H1 (cell line): ENCODE measurements at regions not wholly inside any gene's neighbourhood (a gene's known extent, or its start where the extent isn't known, plus 50 kb on each side); places are given as distances from the start of the nearest gene placed in this dataset.

ENCODE experiments used
- CTCF ChIA-PET: fragments of 300-600 bp; sonication (Branson Sonifier 250); formaldehyde crosslinking; loops from one replicate; lab custom pipeline; 2021; ENCODE audit not compliant: partially characterized antibody; lab: Charles Lee
- POLR2A ChIA-PET: fragments of 300-600 bp; sonication (Branson Sonifier 250); formaldehyde crosslinking; loops from one replicate; lab custom pipeline; 2021; ENCODE audit warnings: inconsistent platforms; ENCODE audit not compliant: partially characterized antibody; lab: Charles Lee
- DNase-seq, 2 experiments: peaks; one replicate each; pipeline versions ENCODE4 v3.0.0 to v3.0.0-alpha.2; 2010 to 2022; ENCODE audit warnings: low spot score in 2 of 2, low read depth in 1 of 2, mixed read lengths in 1 of 2
- FAIRE-seq: peaks from 2 replicates; lab custom pipeline; 2011; peaks lifted over from hg19 to GRCh38; lab: Jason Lieb, UNC
- H2AFZ ChIP-seq: 2 replicates; pipeline ENCODE4 v1.8.1; 2012; ENCODE audit warnings: low read length, inconsistent platforms
- H2AK5ac ChIP-seq: 2 replicates; pipeline ENCODE4 v1.6.1; 2013; ENCODE audit warnings: low read depth, low read length
- H2BK120ac ChIP-seq: replicated peaks from 2 replicates; pipeline ENCODE3; 2013; ENCODE audit warnings: low read depth, low read length, inconsistent platforms
- H2BK12ac ChIP-seq: 2 replicates; pipeline ENCODE4 v1.6.1; 2013; ENCODE audit warnings: low read depth, low read length
- H2BK15ac ChIP-seq: 2 replicates; pipeline ENCODE4 v1.6.1; 2013; ENCODE audit warnings: low read length
- H2BK20ac ChIP-seq: 2 replicates; pipeline ENCODE4 v1.6.1; 2013; ENCODE audit warnings: low read length
- H2BK5ac ChIP-seq: 2 replicates; pipeline ENCODE4 v1.6.1; 2013; ENCODE audit warnings: low read depth, low read length
- H3K14ac ChIP-seq: 2 replicates; pipeline ENCODE4 v1.6.1; 2013; ENCODE audit warnings: inconsistent platforms; ENCODE audit not compliant: insufficient read length
- H3K18ac ChIP-seq: 2 replicates; pipeline ENCODE4 v1.6.1; 2013; ENCODE audit warnings: low read length; ENCODE audit errors: extremely low read depth
- H3K23ac ChIP-seq: 2 replicates; pipeline ENCODE4 v1.6.1; 2013; ENCODE audit warnings: inconsistent platforms; ENCODE audit not compliant: insufficient read length
- H3K23me2 ChIP-seq: 2 replicates; pipeline ENCODE4 v1.6.1; 2013; ENCODE audit warnings: low read depth, low read length
- H3K27ac ChIP-seq: 2 replicates; pipeline ENCODE4 v1.6.1; 2011; ENCODE audit warnings: low read depth, low read length, inconsistent platforms
- H3K27me3 ChIP-seq, 4 experiments: replicated peaks in 1 of 4; 1 replicate in 1 of 4; 2 replicates in 3 of 4; pipeline versions ENCODE4 v1.6.1 to v1.8.1; 2011 to 2013; ENCODE audit warnings: low read length in 3 of 4, mild to moderate bottlenecking in 3 of 4, inconsistent platforms in 2 of 4, mixed read lengths in 2 of 4, moderate library complexity in 1 of 4; ENCODE audit not compliant: control insufficient read depth in 3 of 4, insufficient read depth in 3 of 4; ENCODE audit errors: extremely low read depth in 1 of 4
- H3K36me3 ChIP-seq, 4 experiments: 2 replicates each; pipeline versions ENCODE4 v1.6.1 to v1.8.1; 2011 to 2013; ENCODE audit warnings: mild to moderate bottlenecking in 4 of 4, low read length in 3 of 4, moderate library complexity in 2 of 4, control low read depth in 1 of 4, inconsistent platforms in 1 of 4; ENCODE audit not compliant: insufficient read depth in 4 of 4, control insufficient read depth in 2 of 4
- H3K4ac ChIP-seq: replicated peaks from 2 replicates; pipeline ENCODE3; 2013; ENCODE audit warnings: low read length, low read depth, mixed read lengths, inconsistent platforms; ENCODE audit not compliant: insufficient read length
- H3K4me1 ChIP-seq, 4 experiments: replicated peaks in 1 of 4; 1 replicate in 1 of 4; 2 replicates in 3 of 4; pipeline versions ENCODE4 v1.6.1 to v1.8.1; 2011 to 2013; ENCODE audit warnings: low read length in 3 of 4, inconsistent platforms in 2 of 4, mixed read lengths in 1 of 4; ENCODE audit not compliant: insufficient read depth in 4 of 4, control insufficient read depth in 3 of 4
- H3K4me2 ChIP-seq, 2 experiments: 2 replicates each; pipeline versions ENCODE4 v1.6.1 to v1.8.1; 2011 to 2013; ENCODE audit warnings: low read depth in 2 of 2, low read length in 2 of 2, control low read depth in 1 of 2, inconsistent platforms in 1 of 2, mild to moderate bottlenecking in 1 of 2; ENCODE audit not compliant: insufficient read depth in 1 of 2
- H3K4me3 ChIP-seq, 4 experiments: fragments of 200-600, 300-600 bp in 1 of 4; sonication (generic), shearing (Covaris generic), sonication (Bioruptor Twin) in 1 of 4; 2 replicates each; pipeline versions ENCODE4 v1.5.1 to v1.8.1; 2011 to 2016; ENCODE audit warnings: low read length in 4 of 4, low read depth in 3 of 4, control low read depth in 2 of 4, inconsistent platforms in 2 of 4, mild to moderate bottlenecking in 2 of 4, mixed read lengths in 1 of 4, moderate library complexity in 1 of 4; ENCODE audit not compliant: insufficient read depth in 2 of 4; ENCODE audit errors: extremely low read depth in 1 of 4
- H3K56ac ChIP-seq: replicated peaks from 2 replicates; pipeline ENCODE3; 2013; ENCODE audit warnings: low read depth, mild to moderate bottlenecking, mixed read lengths, low read length, inconsistent platforms; ENCODE audit not compliant: insufficient read length
- H3K79me1 ChIP-seq: 2 replicates; pipeline ENCODE4 v1.6.1; 2013; ENCODE audit warnings: low read depth, low read length, control low read depth
- H3K79me2 ChIP-seq, 2 experiments: 2 replicates each; pipeline versions ENCODE4 v1.6.1 to v1.8.1; 2012 to 2013; ENCODE audit warnings: low read length in 2 of 2, mild to moderate bottlenecking in 2 of 2, inconsistent platforms in 1 of 2; ENCODE audit not compliant: insufficient read depth in 2 of 2, control insufficient read depth in 1 of 2
- H3K9ac ChIP-seq, 4 experiments: replicated peaks in 1 of 4; 1 replicate in 1 of 4; 2 replicates in 3 of 4; pipeline versions ENCODE4 v1.6.1 to v1.8.1; 2011 to 2013; ENCODE audit warnings: low read depth in 3 of 4, low read length in 3 of 4, control low read depth in 2 of 4, mild to moderate bottlenecking in 2 of 4, moderate library complexity in 2 of 4, inconsistent platforms in 1 of 4; ENCODE audit errors: extremely low read depth in 1 of 4
- H3K9me3 ChIP-seq, 2 experiments: 2 replicates each; pipeline versions ENCODE4 v1.6.1 to v1.8.1; 2012 to 2013; ENCODE audit warnings: mild to moderate bottlenecking in 2 of 2, moderate library complexity in 2 of 2, control low read depth in 1 of 2, inconsistent platforms in 1 of 2, low read depth in 1 of 2, low read length in 1 of 2, mixed read lengths in 1 of 2; ENCODE audit not compliant: insufficient read depth in 2 of 2
- H4K20me1 ChIP-seq, 2 experiments: replicated peaks in 1 of 2; 2 replicates each; pipeline versions ENCODE3 to v1.8.1; 2011 to 2013; ENCODE audit warnings: inconsistent platforms in 2 of 2, low read length in 2 of 2, mild to moderate bottlenecking in 1 of 2; ENCODE audit not compliant: insufficient read depth in 2 of 2, control insufficient read depth in 1 of 2
- H4K5ac ChIP-seq: 2 replicates; pipeline ENCODE4 v1.6.1; 2013; ENCODE audit warnings: low read length, low read depth, mixed read lengths, inconsistent platforms; ENCODE audit not compliant: insufficient read length
- H4K8ac ChIP-seq: 2 replicates; pipeline ENCODE4 v1.8.0; 2013; ENCODE audit warnings: mild to moderate bottlenecking, moderate library complexity, low read length, inconsistent platforms; ENCODE audit not compliant: insufficient read depth; ENCODE audit errors: extremely low read depth
- H4K91ac ChIP-seq: replicated peaks from 2 replicates; pipeline ENCODE3; 2013; ENCODE audit warnings: low read length, mixed read lengths, inconsistent platforms; ENCODE audit not compliant: insufficient read length
- ASH2L ChIP-seq: fragments of 200-600, 300-600 bp; sonication (generic); IDR thresholded peaks from one replicate; pipeline ENCODE4 v1.7.1; 2017; ENCODE audit warnings: low read length
- CHD1 ChIP-seq: IDR thresholded peaks from 2 replicates; pipeline ENCODE4 v1.6.1; 2012; ENCODE audit warnings: low read depth, low read length, improper control_type of control experiment
- CREB1 ChIP-seq: IDR thresholded peaks from 2 replicates; pipeline ENCODE4 v1.6.1; 2012; ENCODE audit warnings: inconsistent platforms
- CTBP2 ChIP-seq: IDR thresholded peaks from 2 replicates; pipeline ENCODE4 v1.7.0; 2011; ENCODE audit warnings: borderline replicate concordance, mild to moderate bottlenecking, moderate library complexity, mixed read lengths, low read length; ENCODE audit not compliant: insufficient read depth, insufficient read length
- EP300 ChIP-seq, 2 experiments: IDR thresholded peaks; 1 replicate in 1 of 2; 2 replicates in 1 of 2; pipeline ENCODE4 v1.6.1; 2011 to 2012; ENCODE audit warnings: low read depth in 2 of 2, low read length in 2 of 2, mild to moderate bottlenecking in 2 of 2, borderline replicate concordance in 1 of 2, inconsistent platforms in 1 of 2, moderate library complexity in 1 of 2
- FOSL1 ChIP-seq: IDR thresholded peaks from 2 replicates; pipeline ENCODE4 v1.6.1; 2011; ENCODE audit warnings: mild to moderate bottlenecking, low read depth, low read length, moderate library complexity; ENCODE audit not compliant: insufficient read depth
- GABPA ChIP-seq: IDR thresholded peaks from 2 replicates; pipeline ENCODE4 v1.6.1; 2011; ENCODE audit warnings: mild to moderate bottlenecking, low read length, moderate library complexity, borderline replicate concordance; ENCODE audit not compliant: insufficient read depth
- KDM4A ChIP-seq: IDR thresholded peaks from one replicate; pipeline ENCODE4 v1.7.1; 2012; ENCODE audit warnings: low read depth, mild to moderate bottlenecking, moderate library complexity, low read length, inconsistent platforms; ENCODE audit not compliant: severe bottlenecking
- NRF1 ChIP-seq: IDR thresholded peaks from 2 replicates; pipeline ENCODE4 v1.6.1; 2011; ENCODE audit warnings: mild to moderate bottlenecking, low read depth, low read length, improper control_type of control experiment
- POU5F1 ChIP-seq: IDR thresholded peaks from 2 replicates; pipeline ENCODE4 v1.6.1; 2011; ENCODE audit warnings: low read depth, mild to moderate bottlenecking, low read length, moderate library complexity
- RXRA ChIP-seq: IDR thresholded peaks from 2 replicates; pipeline ENCODE4 v1.6.1; 2011; ENCODE audit warnings: low read depth, mild to moderate bottlenecking, low read length, moderate library complexity; ENCODE audit not compliant: insufficient read depth
- SP1 ChIP-seq: IDR thresholded peaks from 2 replicates; pipeline ENCODE4 v1.6.1; 2011; ENCODE audit warnings: low read depth, low read length
- SRF ChIP-seq: IDR thresholded peaks from 2 replicates; pipeline ENCODE4 v1.6.1; 2011; ENCODE audit warnings: mild to moderate bottlenecking, low read depth, low read length, moderate library complexity
- YY1 ChIP-seq: IDR thresholded peaks from 2 replicates; pipeline ENCODE4 v1.6.1; 2011; ENCODE audit warnings: low read depth, mild to moderate bottlenecking, low read length
- WGBS, 2 experiments: shearing (Covaris generic) in 1 of 2; methylation state at CpG; one replicate each; pipeline versions ENCODE4 v1.1.6 to v1.1.7; 2013 to 2015; ENCODE audit warnings: low lambda C conversion rate in 2 of 2, mixed read lengths in 2 of 2, inconsistent platforms in 1 of 2, low coverage in 1 of 2, missing lambda C conversion rate in 1 of 2; ENCODE audit not compliant: insufficient replicate concordance in 2 of 2, insufficient coverage in 1 of 2, insufficient read length in 1 of 2; ENCODE audit errors: extremely low coverage in 1 of 2, missing lambda C conversion rate in 1 of 2; 5-methylcytosine and 5-hydroxymethylcytosine counted together
- TF ChIP-seq, protein P1 (sequence below): IDR thresholded peaks from 2 replicates; pipeline ENCODE4 v1.6.1; 2011; ENCODE audit warnings: low read depth, mild to moderate bottlenecking, low read length; ENCODE audit not compliant: insufficient read depth

DNA sequence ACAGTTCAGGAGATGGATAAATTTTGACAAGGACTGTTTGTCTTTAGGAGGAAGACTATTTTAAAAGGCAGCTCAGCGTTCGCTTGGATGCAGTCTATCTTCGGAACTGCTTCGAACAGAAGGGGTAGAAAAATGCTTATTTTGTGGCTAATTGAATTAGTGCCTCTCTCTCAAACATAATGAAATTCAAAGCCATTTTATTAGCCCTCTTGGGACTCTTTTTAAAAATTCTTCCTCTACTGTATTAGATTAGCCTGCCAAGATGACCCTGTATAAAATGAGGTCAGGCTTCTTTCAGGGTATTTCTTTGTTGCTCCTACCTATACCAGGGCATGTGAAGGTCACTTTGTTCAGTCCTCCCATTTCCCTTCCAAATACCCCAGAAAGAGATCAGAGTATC lies 379.2 kb upstream of the NFE2L3 start:
- POLR2A ChIA-PET, result no interaction called here
- no peak overlapping the region for H2BK120ac ChIP-seq
- H3K36me3 ChIP-seq, result no peaks in the 10 kb centered on the region
- H4K91ac ChIP-seq, result no peak overlapping the region
- 88% methylated on average over 4 of the region's 4 CpGs; no CpG with 5 or more reads in 1 of the 2 experiments for WGBS, 2 experiments
- H3K18ac ChIP-seq, result no peak overlapping the region
- CTCF ChIA-PET, result no interaction called here
- DNase-seq (no peak), FAIRE-seq (no peak)
- no peak overlapping the region for H3K23ac ChIP-seq
- no peak overlapping the region for H3K27ac ChIP-seq
- H4K20me1 ChIP-seq, result no peaks in the 10 kb centered on the region
- no peak overlapping the region for H2BK12ac ChIP-seq
- no peak overlapping the region for H3K4me2 ChIP-seq
- no peak overlapping the region for H3K56ac ChIP-seq
- no peaks in the 10 kb centered on the region for H3K79me1 ChIP-seq
- H3K79me2 ChIP-seq, result no peaks in the 10 kb centered on the region
- no peak overlapping the region for H2AK5ac ChIP-seq
- no peak overlapping the region for H2AFZ ChIP-seq
- H4K5ac ChIP-seq, result no peak overlapping the region
- no peak overlapping the region for H2BK5ac ChIP-seq
- no peaks in the 10 kb centered on the region for H3K4me1 ChIP-seq
- no peak overlapping the region for H3K14ac ChIP-seq
- H3K9me3 ChIP-seq, result no peaks in the 10 kb centered on the region
- H4K8ac ChIP-seq, result no peak overlapping the region
- no peak overlapping the region for H2BK15ac ChIP-seq
- H2BK20ac ChIP-seq, result no peak overlapping the region
- H3K27me3 ChIP-seq, result no peaks in the 10 kb centered on the region
- H3K23me2 ChIP-seq, result no peaks in the 10 kb centered on the region
- H3K4me3 ChIP-seq, result no peak overlapping the region
- no peak overlapping the region for H3K9ac ChIP-seq
- no peak overlapping the region for H3K4ac ChIP-seq
- TF ChIP-seq CREB1 (no peak), EP300 (IDR thresholded peaks at IDR 0.05; ENCODE audit: borderline replicate concordance in 1 of 2, low read depth in 2 of 2, low read length in 2 of 2) (no peak), CHD1 (no peak), KDM4A (no peak), SP1 (no peak), RXRA (no peak), FOSL1 (no peak), NRF1 (no peak), CTBP2 (no peak), YY1 (no peak), GABPA (no peak), POU5F1 (no peak), SRF (no peak), ASH2L (no peak)
- TF ChIP-seq, protein P1, sequence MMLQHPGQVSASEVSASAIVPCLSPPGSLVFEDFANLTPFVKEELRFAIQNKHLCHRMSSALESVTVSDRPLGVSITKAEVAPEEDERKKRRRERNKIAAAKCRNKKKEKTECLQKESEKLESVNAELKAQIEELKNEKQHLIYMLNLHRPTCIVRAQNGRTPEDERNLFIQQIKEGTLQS, result no peak
